Nephron progenitor cell (in vitro differentiated cells): ENCODE measurements at regions not wholly inside any gene's neighbourhood (a gene's known extent, or its start where the extent isn't known, plus 50 kb on each side); places are given as distances from the start of the nearest gene placed in this dataset.

Experiments
- DNase-seq: peaks from one replicate; pipeline ENCODE4 v3.0.0; 2021
- H3K27ac Mint-ChIP-seq: 2 replicates; pipeline ENCODE4 v1.8.0; 2021; ENCODE audit warnings: mild to moderate bottlenecking, moderate library complexity, mixed read lengths
- H3K27me3 Mint-ChIP-seq: 2 replicates; pipeline ENCODE4 v1.8.0; 2021; ENCODE audit warnings: mild to moderate bottlenecking, low read depth, mixed read lengths; ENCODE audit not compliant: poor library complexity
- H3K36me3 Mint-ChIP-seq: 2 replicates; pipeline ENCODE4 v1.8.0; 2021; ENCODE audit warnings: low read depth, mixed read lengths
- H3K4me1 Mint-ChIP-seq: 2 replicates; pipeline ENCODE4 v1.8.0; 2021; ENCODE audit warnings: mixed read lengths
- H3K4me3 Mint-ChIP-seq: 2 replicates; pipeline ENCODE4 v1.8.0; 2021; ENCODE audit warnings: mild to moderate bottlenecking, moderate library complexity, mixed read lengths
- H3K9me3 Mint-ChIP-seq: 2 replicates; pipeline ENCODE4 v1.8.0; 2021; ENCODE audit warnings: mild to moderate bottlenecking, moderate library complexity, mixed read lengths
- TF ChIP-seq, protein P1 (sequence below): fragments of 200-600 bp; sonication (generic); IDR thresholded peaks from 2 replicates; pipeline ENCODE4 v1.5.0; 2021; ENCODE audit warnings: antibody characterized with exemption

DNA sequence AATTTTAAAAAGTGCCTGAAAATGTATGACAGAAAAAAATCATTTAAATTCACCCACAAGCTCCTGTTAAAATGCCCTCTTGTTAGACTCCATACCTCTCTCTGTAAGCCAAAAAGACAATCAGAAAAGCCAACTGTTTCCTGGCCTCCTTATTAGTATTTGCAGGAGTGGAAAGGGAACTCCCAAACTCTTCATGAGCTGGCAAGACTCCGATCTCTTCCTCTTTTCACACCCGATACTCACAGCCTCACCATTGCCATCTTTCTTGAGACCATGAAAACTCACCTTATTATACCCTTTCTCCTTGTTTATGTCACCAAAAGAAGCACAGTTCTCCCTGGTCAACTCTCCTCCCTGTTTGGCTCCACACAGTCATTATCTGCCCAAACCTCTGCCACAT is 197.8 kb downstream of the DMAC1 start:
- DNase-seq: no peak
- H3K9me3 Mint-ChIP-seq: peaks cover 7% of the 10 kb centered on the region
- no peaks in the 10 kb centered on the region for H3K27me3 Mint-ChIP-seq
- no peaks in the 10 kb centered on the region for H3K36me3 Mint-ChIP-seq
- no peaks in the 10 kb centered on the region for H3K4me1 Mint-ChIP-seq
- no peak overlapping the region for H3K4me3 Mint-ChIP-seq
- TF ChIP-seq, protein P1, sequence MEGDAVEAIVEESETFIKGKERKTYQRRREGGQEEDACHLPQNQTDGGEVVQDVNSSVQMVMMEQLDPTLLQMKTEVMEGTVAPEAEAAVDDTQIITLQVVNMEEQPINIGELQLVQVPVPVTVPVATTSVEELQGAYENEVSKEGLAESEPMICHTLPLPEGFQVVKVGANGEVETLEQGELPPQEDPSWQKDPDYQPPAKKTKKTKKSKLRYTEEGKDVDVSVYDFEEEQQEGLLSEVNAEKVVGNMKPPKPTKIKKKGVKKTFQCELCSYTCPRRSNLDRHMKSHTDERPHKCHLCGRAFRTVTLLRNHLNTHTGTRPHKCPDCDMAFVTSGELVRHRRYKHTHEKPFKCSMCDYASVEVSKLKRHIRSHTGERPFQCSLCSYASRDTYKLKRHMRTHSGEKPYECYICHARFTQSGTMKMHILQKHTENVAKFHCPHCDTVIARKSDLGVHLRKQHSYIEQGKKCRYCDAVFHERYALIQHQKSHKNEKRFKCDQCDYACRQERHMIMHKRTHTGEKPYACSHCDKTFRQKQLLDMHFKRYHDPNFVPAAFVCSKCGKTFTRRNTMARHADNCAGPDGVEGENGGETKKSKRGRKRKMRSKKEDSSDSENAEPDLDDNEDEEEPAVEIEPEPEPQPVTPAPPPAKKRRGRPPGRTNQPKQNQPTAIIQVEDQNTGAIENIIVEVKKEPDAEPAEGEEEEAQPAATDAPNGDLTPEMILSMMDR: no peak
- no peak overlapping the region for H3K27ac Mint-ChIP-seq

DNA sequence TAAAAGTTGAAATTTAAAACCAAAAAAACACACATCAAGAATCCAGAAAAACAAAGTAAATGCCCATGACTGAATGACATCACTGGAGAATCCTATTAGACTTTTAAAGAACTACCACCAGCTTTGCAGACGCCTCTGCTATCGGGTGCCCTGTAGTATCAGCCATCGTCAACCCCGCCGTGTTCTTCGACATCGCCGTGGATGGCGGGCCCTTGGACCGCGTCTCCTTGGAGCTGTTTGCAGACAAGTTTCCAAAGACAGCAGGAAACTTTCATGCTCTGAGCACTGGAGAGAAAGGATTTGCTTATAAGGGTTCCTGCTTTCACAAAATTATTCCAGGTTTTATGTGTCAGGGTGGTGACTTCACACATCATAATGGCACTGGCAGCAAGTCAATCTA is 201.9 kb downstream of the DMAC1 start:
- Mint-ChIP-seq H3K9me3 (peaks cover 44% of the 10 kb centered on the region), H3K4me3 (no peak overlapping the region), H3K36me3 (peaks cover 24% of the 10 kb centered on the region), H3K27me3 (no peaks in the 10 kb centered on the region), H3K27ac (peak overlapping the region; percentile 37), H3K4me1 (peaks cover 6% of the 10 kb centered on the region)
- TF ChIP-seq, protein P1: no peak
- DNase-seq: no peak

DNA sequence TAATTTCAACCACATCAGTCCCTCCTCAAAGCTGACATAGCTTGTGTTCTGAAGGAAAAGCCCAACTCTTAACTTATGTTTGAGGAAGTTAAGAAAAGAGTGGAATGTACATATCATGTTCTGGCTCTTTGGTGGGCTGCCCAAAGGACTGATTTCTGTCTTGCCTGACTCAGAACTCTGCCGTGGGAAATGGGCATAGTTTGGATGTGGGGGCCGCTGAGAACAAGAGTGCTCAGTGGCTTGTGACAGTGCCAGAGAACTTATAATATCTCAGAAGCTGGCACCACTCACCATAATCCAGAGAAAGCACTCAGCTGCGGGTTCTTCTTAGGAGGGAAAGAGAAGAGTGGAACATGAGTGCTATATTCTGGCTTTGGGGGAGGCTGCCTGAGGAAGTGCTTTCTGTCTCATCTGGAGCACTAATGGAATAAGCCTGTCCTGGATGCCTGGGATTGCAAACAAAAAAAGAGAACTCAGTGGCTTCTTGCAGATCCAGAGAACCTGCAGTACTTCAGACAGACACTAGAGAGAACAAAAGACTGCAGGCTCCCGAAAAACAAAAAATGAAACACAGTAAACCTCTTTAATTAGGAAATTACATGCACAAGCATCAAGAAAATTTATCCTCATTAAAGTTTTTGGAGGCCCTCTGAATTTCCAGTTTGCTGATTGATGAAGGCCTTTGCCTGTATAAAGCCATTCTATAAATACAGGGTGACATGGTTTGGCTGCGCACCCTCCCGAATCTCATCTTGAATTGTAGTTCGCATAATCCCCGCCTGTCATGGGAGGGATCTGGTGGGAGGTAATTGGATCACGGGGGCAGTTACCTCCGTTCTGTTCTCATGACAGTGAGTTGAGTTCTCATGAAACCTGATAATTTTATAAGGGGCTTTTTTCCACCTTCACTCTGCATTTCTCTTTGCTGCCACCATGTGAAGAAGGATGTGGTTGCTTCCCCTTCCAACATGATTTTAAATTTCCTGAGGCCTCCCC is 207.0 kb downstream of the DMAC1 start:
- H3K36me3 Mint-ChIP-seq: peaks cover 24% of the 10 kb centered on the region
- TF ChIP-seq, protein P1: peak; percentile 36
- H3K4me3 Mint-ChIP-seq: peak overlapping the region; percentile 31
- peak overlapping the region; percentile 75 for H3K27ac Mint-ChIP-seq
- H3K9me3 Mint-ChIP-seq: peaks cover 48% of the 10 kb centered on the region
- peaks cover 15% of the 10 kb centered on the region for H3K4me1 Mint-ChIP-seq
- no peaks in the 10 kb centered on the region for H3K27me3 Mint-ChIP-seq
- no peak for DNase-seq

DNA sequence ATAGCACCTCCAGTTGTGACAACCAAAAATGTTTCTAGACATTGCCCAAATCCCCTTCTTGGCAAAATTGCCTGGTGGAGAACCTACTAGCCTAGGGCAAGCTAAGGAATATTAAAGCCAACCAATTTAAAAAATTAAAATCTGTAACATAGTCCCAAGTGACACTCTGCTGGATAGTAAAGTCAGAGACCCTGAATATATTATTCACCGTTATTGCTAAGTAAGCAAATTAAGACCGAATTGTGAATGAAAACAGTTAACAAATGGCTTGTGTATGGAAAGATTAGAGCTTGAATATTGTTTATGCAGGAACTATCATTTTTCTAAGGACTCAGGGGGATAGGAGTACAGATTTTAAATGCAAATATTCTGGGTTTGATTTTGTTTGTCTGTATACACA is 208.1 kb downstream of the DMAC1 start:
- H3K9me3 Mint-ChIP-seq: peaks cover 53% of the 10 kb centered on the region
- TF ChIP-seq, protein P1: no peak
- H3K27ac Mint-ChIP-seq: no peak overlapping the region
- no peaks in the 10 kb centered on the region for H3K27me3 Mint-ChIP-seq
- no peak overlapping the region for H3K4me3 Mint-ChIP-seq
- no peak for DNase-seq
- H3K36me3 Mint-ChIP-seq: peaks cover 24% of the 10 kb centered on the region
- H3K4me1 Mint-ChIP-seq: peaks cover 15% of the 10 kb centered on the region

DNA sequence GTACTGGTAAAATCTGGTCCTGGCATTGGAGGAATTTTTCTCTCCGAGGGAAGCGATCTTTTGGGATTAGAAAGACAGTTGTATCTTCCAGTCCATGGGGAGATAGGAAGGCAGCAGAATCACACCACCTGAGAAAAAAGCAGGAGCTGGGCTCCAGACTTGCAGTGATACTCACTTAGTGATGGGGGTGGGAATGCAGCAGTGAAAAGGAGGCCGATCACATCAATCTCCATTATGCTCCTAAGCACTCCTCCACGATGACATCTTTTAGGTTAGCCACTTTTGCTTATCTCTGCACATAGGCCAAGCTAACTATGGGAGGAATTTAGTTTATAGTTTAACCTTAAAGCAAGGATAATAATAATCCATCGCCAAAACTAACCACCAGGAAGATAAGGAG is 219.0 kb downstream of the DMAC1 start:
- TF ChIP-seq, protein P1: no peak
- no peak for DNase-seq
- Mint-ChIP-seq H3K36me3 (no peaks in the 10 kb centered on the region), H3K4me1 (peaks cover 13% of the 10 kb centered on the region), H3K27me3 (peaks cover 10% of the 10 kb centered on the region), H3K9me3 (peaks cover 17% of the 10 kb centered on the region), H3K4me3 (no peak overlapping the region), H3K27ac (no peak overlapping the region)
